Naive thymus-derived CD8-positive, alpha-beta T cell (primary cell): ENCODE measurements at regions not wholly inside any gene's neighbourhood (a gene's known extent, or its start where the extent isn't known, plus 50 kb on each side); places are given as distances from the start of the nearest gene placed in this dataset.
A peak's percentile ranks its signal among the peaks of the same experiment; 100 is the strongest.

Experiments
- ATAC-seq, 2 donors: fragments of 150-1000 bp; cut with Tn5 transposase in 1 of 2; sonication (Bioruptor Pico), chemical (Tn5 transposase) in 1 of 2; 1 replicate in 1 of 2; 2 replicates in 1 of 2; pipeline ENCODE4 v1.10.0; 2021; ENCODE audit warnings: mild to moderate bottlenecking in 2 of 2, moderate library complexity in 2 of 2
- POLR2A ChIA-PET: fragments of 350-600 bp; sonication (Branson Sonifier 250); formaldehyde crosslinking; loops from one replicate; lab custom pipeline; 2021; ENCODE audit warnings: antibody characterized with exemption; lab: Charles Lee
- DNase-seq, 10 donors: peaks; one replicate each; pipeline versions ENCODE4 v3.0.0 to v3.0.0-alpha.2; 2020 to 2022
- H3K27ac Mint-ChIP-seq, 10 donors: one replicate each; pipeline ENCODE4 v1.8.0; 2020 to 2022; ENCODE audit warnings: mild to moderate bottlenecking in 10 of 10, mixed read lengths in 10 of 10, moderate library complexity in 4 of 10, inconsistent platforms in 1 of 10
- H3K27me3 Mint-ChIP-seq, 5 donors: one replicate each; pipeline ENCODE4 v1.8.0; 2021 to 2022; ENCODE audit warnings: mixed read lengths in 5 of 5
- H3K36me3 Mint-ChIP-seq, 3 donors: one replicate each; pipeline ENCODE4 v1.8.0; 2020 to 2022; ENCODE audit warnings: mixed read lengths in 3 of 3, mild to moderate bottlenecking in 2 of 3, inconsistent platforms in 1 of 3
- H3K4me1 Mint-ChIP-seq, 4 donors: one replicate each; pipeline ENCODE4 v1.8.0; 2021 to 2022; ENCODE audit warnings: mixed read lengths in 4 of 4
- H3K4me3 Mint-ChIP-seq, 10 donors: one replicate each; pipeline ENCODE4 v1.8.0; 2020 to 2022; ENCODE audit warnings: mild to moderate bottlenecking in 10 of 10, mixed read lengths in 10 of 10, moderate library complexity in 6 of 10, inconsistent platforms in 1 of 10
- H3K9me3 Mint-ChIP-seq, 9 donors: one replicate each; pipeline ENCODE4 v1.8.0; 2020 to 2022; ENCODE audit warnings: mixed read lengths in 9 of 9, mild to moderate bottlenecking in 3 of 9, inconsistent platforms in 1 of 9, moderate library complexity in 1 of 9

DNA sequence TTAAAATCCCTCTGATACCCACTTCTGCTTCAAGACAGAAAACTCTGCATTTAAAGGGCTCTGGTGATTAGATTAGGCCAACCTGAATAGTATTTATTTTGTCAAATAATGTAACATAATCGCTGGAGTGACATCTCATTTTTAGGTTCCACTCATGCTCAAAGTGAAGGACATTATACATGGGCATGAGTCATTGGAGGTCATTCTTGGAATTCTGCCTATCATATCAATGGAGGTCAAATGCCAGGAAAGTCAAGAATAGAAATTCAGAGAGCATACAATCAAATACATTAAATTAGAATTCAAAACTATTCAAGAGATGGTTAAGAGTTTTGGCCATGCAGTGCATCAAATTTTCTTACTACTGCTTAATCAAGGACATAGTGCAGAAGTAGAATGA is 50.8 kb upstream of the PRSS1 start:
- H3K4me1 Mint-ChIP-seq: peaks cover 7 to 37% (median 34%) of the 10 kb centered on the region in 4 donors

DNA sequence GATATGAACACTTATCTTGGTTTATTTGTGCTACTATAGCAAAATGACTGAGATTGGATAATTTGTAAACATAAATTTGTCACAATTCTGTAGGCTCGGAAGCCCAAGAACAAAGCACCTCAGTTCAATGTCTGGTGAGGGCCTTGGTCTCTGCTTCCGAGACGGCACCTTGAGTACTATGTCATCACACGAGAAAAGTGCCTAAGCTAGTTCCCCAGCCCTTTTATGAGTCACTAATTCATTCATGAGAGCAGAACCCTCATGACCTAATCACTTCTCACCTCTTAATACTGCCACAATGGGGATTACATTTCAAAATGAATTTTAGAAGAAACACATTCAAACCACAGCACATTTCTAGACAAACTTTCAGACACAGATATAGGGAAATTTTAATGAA is 52.0 kb upstream of the PRSS1 start:
- H3K4me1 Mint-ChIP-seq: peaks cover 7 to 37% (median 30%) of the 10 kb centered on the region in 4 donors
- POLR2A ChIA-PET: no interaction called here
- H3K4me3 Mint-ChIP-seq: no peak overlapping the region
- no peaks in the 10 kb centered on the region for H3K9me3 Mint-ChIP-seq
- no peak for ATAC-seq
- no peaks in the 10 kb centered on the region for H3K27me3 Mint-ChIP-seq
- H3K27ac Mint-ChIP-seq: peak overlapping the region in 1 of 10 donors; percentile 55
- DNase-seq: no peak
- peaks cover 0 to 5% (median 0%) of the 10 kb centered on the region in 3 donors for H3K36me3 Mint-ChIP-seq

More for the DNA sequence above, 50.8 kb upstream of the PRSS1 start:
- Mint-ChIP-seq H3K9me3 (no peaks in the 10 kb centered on the region), H3K27ac (no peak overlapping the region), H3K27me3 (no peaks in the 10 kb centered on the region), H3K4me3 (no peak overlapping the region), H3K36me3 (peaks cover 0 to 5% (median 0%) of the 10 kb centered on the region in 3 donors)
- no peak for DNase-seq
- ATAC-seq: no peak
- POLR2A ChIA-PET: no interaction called here

DNA sequence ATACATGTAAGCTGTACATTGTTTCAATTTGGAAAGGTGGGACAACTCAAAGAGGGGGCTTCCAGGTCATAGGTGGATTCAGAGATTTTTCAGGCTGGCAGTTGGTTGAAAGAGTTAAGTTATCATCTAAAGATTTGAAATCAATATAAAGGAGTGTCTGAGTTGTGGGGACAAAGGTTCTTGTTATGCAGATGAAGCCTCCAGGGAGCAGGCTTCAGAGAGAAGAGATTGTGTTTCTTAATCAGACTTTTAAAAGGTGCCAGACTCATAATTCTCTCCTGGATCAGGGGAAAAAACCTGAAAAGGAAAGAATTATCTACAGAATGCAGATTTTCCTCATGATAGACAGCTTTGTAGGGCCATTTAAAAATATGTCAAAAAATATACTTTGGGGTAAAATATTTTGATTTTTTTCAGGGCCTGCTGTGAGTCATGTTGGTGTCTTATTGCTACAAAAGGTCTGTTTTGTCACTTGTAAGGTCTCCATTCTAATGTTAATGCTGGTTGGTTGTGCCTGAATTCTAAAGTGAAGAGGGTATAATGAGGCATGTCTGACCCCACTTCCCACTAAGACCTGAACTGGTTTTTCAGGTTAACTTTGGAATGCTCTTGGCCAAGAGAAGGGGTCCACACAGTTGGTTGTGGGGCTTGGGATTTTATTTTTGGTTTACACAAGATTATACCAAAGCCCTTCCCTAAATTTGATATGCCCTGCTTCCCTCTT is 52.7 kb upstream of the PRSS1 start:
- no peak for ATAC-seq
- H3K27ac Mint-ChIP-seq: peak overlapping the region in 2 of 10 donors; percentile 55 to 57

DNA sequence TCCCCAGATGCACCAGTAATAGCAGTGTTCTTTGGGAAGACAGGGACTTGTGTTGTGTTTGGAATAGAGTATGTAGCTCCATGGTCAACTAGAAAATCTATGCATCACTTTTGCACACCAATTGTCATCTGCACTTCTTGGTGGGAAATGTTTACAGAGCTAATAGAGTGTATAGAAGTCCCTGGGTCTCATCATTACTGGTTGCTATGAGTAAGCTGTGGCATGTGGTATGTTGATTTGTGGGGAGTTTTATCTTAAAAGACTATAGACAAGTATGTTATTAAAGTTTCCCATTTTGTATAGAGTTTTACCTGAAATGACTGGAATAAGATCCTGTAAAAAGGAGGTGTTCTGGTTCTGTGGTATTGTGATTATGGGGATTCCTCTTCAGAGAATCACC is 55.4 kb upstream of the PRSS1 start:
- no peaks in the 10 kb centered on the region for H3K9me3 Mint-ChIP-seq
- peaks cover 0 to 5% (median 0%) of the 10 kb centered on the region in 3 donors for H3K36me3 Mint-ChIP-seq
- H3K27me3 Mint-ChIP-seq: no peaks in the 10 kb centered on the region
- POLR2A ChIA-PET: no interaction called here
- no peak overlapping the region for H3K4me3 Mint-ChIP-seq
- H3K27ac Mint-ChIP-seq: peak overlapping the region in 1 of 10 donors; percentile 7
- H3K4me1 Mint-ChIP-seq: peaks cover 3 to 20% (median 13%) of the 10 kb centered on the region in 4 donors
- ATAC-seq (no peak), DNase-seq (no peak)

More for the DNA sequence above, 52.7 kb upstream of the PRSS1 start:
- POLR2A ChIA-PET: no interaction called here
- Mint-ChIP-seq H3K4me1 (peaks cover 7 to 34% (median 27%) of the 10 kb centered on the region in 4 donors), H3K36me3 (peaks cover 0 to 5% (median 0%) of the 10 kb centered on the region in 3 donors), H3K27me3 (no peaks in the 10 kb centered on the region), H3K4me3 (no peak overlapping the region), H3K9me3 (no peaks in the 10 kb centered on the region)
- no peak for DNase-seq

DNA sequence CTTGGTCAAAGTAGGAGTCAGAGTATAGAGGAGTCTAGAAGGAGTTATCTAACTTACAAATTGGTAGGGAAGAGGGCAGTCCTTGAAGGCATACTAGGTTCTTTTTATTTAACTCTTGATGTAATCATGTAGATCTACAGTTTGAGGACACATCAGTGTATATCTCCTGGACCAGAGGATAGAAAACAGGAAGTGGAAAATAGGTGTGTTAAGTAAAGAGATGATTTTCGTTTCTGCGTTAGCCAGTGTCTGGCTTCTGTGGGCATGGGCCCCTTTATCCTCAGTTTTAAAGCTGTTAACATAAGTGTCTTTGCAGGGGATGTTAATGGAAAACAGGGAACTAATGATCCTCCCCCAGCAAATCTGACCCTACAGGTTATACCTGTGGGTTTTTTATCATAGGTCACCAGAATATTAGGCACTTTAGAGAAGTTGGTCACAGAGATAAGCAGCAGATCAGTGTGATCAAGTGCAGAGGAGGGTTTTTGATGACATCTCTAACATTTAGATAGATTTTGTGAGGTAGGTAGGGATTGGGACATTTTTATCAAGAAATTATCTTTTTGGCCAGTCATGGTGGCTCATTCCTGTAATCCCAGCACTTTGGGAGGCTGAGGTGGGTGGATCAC is 58.6 kb upstream of the PRSS1 start:
- no peaks in the 10 kb centered on the region for H3K27me3 Mint-ChIP-seq
- peak overlapping the region in 7 of 10 donors; percentile 19 to 75 (median 57) for H3K27ac Mint-ChIP-seq
- ATAC-seq: peak in 1 of 2 donors; percentile 25
- no peak overlapping the region for H3K4me3 Mint-ChIP-seq
- POLR2A ChIA-PET: no interaction called here
- H3K36me3 Mint-ChIP-seq: no peaks in the 10 kb centered on the region
- peaks cover 8 to 23% (median 17%) of the 10 kb centered on the region in 4 donors for H3K4me1 Mint-ChIP-seq
- no peak for DNase-seq
- H3K9me3 Mint-ChIP-seq: no peaks in the 10 kb centered on the region

DNA sequence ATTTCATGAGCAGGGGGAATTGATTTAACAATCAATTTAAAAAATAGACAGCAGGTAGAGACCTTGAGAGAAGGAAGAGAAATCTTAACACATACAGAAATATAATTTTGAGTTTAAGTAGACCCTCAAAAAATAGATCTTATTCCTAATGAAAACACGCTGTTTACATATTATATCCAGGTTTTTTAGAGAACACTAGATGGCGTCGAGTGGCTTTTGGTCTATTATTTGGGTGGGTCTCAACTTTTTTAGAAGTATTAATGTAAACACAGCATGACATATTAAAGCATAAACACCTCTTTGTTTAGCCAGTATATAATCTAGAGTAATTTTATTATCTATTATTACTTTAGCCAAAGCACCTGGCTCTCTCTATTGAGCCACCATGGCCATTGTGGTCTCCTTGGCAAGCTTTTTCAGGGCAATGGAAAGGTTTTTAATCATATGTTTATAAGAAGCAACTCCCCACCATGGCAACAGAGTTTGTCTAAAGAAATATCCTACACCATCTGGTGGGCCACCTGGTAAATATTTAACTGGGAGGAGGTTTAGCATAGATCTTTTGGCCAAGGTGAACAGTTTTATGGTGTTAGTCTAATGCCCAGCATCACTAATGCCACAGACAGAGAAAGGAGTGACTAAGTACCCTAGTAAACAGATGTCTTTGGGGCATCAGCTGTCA is 59.7 kb upstream of the PRSS1 start:
- Mint-ChIP-seq H3K27ac (peak overlapping the region in 5 of 10 donors; percentile 13 to 55 (median 25)), H3K4me3 (no peak overlapping the region), H3K27me3 (no peaks in the 10 kb centered on the region), H3K4me1 (peaks cover 11 to 26% (median 23%) of the 10 kb centered on the region in 4 donors), H3K9me3 (no peaks in the 10 kb centered on the region), H3K36me3 (no peaks in the 10 kb centered on the region)
- no peak for ATAC-seq
- POLR2A ChIA-PET: no interaction called here
- no peak for DNase-seq

DNA sequence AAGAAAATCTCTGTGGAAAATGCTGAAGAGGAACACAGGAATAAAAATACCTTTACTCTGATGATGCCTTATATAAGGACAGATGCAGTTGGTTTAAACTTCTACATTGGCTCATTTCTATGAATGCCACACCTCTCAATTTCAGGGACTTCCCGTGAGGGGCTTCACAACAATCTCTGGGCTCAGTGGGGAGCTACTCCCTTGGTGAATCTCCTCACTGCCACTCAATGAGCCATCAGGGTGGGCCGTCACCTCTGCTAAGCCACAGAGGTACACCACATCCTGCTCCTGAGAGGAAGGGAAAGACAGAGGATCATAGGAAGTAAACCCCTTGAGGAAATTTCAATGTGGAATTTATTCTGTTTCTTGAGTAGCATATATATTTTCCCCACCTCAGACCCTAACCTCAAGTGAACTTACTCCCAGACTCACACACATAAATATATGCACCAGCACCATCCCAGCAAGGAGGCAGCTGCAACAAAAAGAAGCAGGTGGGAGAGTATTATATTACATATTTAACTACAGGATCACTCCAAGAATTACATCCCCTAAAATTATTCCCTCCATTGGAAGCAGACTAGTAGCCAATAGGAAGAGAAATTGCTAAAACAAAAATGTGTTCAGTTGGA is 63.3 kb upstream of the PRSS1 start:
- H3K9me3 Mint-ChIP-seq: no peaks in the 10 kb centered on the region
- DNase-seq (peak in 4 of 10 donors; percentile 9 to 18 (median 10)), ATAC-seq (peak; percentile 76 to 86)
- POLR2A ChIA-PET: interaction anchor here (2.5 kb wide), 1 partner anchor 28 kb away, joined by 5 read pairs; no protein-coding TSS in a partner anchor
- peak overlapping the region; percentile 40 to 89 (median 84) for H3K27ac Mint-ChIP-seq
- no peaks in the 10 kb centered on the region for H3K36me3 Mint-ChIP-seq
- no peaks in the 10 kb centered on the region for H3K27me3 Mint-ChIP-seq
- H3K4me3 Mint-ChIP-seq: peak overlapping the region in 5 of 10 donors; percentile 16 to 42 (median 22)
- peaks cover 13 to 40% (median 29%) of the 10 kb centered on the region in 4 donors for H3K4me1 Mint-ChIP-seq

DNA sequence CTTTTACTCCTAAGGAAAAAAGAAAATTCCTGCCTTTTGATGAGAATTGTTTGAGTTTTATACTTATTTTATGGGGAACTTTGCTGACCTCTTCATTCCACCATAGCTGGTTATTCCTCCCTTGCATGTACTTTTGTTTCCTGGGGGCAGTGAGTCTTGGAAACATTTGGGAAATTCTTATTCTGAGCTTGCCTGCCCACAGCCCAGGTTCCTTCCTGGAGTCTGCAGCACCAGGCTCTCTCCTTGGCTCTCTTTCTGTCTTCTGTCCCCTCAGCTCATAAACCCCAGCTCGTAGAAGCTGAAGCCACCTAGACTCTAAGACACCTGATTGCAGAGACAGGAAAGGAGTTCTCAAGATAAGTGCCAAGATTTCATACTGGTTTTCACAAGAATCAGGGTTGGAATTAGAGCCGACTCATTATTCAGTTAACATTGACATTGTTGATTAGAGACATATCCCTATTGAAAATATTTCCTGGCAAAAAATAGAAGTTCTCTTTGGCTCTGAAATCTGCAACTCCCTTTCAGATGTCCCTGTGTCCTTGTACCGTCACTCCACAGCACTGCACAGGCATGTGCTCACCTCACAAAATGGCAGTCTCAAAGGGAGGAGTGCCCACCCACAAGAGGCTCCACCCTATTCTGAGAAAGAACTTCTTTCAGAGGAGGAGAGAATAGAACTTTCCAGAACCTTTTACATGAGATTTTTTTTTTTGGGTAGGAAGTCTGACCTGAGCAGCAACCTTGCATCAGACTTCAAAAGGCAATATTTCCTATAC is 67.8 kb upstream of the PRSS1 start:
- Mint-ChIP-seq H3K4me3 (peak overlapping the region in 1 of 10 donors; percentile 39), H3K36me3 (no peaks in the 10 kb centered on the region), H3K4me1 (peaks cover 5 to 29% (median 20%) of the 10 kb centered on the region in 4 donors), H3K9me3 (peaks cover 0 to 6% (median 0%) of the 10 kb centered on the region in 9 donors), H3K27me3 (no peaks in the 10 kb centered on the region), H3K27ac (peak overlapping the region in 3 of 10 donors; percentile 19 to 48 (median 37))
- ATAC-seq: no peak
- POLR2A ChIA-PET: no interaction called here
- DNase-seq: no peak

DNA sequence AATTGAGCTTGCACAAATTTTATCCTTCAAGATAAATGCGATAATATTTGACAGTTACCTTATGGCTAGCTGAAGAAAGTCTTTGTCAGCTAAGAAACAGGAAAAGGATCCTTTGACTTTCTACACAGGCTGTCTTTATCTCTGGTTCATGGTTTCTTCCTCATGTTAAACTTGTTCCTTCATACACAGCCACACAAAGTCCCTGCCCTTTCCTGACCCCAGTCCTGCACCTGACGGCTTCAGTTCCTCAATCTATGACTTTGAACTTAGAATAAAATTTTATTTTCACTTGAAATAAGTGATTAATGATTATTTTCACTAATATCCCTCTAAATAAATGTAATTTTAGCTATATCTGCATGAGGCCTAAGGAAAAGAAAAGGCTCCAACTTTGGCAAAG is 77.8 kb upstream of the PRSS1 start:
- Mint-ChIP-seq H3K27ac (peak overlapping the region in 7 of 10 donors; percentile 44 to 89 (median 77)), H3K36me3 (no peaks in the 10 kb centered on the region), H3K9me3 (no peaks in the 10 kb centered on the region), H3K27me3 (no peaks in the 10 kb centered on the region), H3K4me1 (peaks cover 9 to 32% (median 32%) of the 10 kb centered on the region in 4 donors), H3K4me3 (peak overlapping the region in 4 of 10 donors; percentile 7 to 65 (median 38))
- POLR2A ChIA-PET: interaction anchor here (1.2 to 1.8 kb wide), 2 partner anchors 113 to 137 kb away, joined by 4 to 7 read pairs; no protein-coding TSS in a partner anchor
- ATAC-seq (no peak), DNase-seq (no peak)

DNA sequence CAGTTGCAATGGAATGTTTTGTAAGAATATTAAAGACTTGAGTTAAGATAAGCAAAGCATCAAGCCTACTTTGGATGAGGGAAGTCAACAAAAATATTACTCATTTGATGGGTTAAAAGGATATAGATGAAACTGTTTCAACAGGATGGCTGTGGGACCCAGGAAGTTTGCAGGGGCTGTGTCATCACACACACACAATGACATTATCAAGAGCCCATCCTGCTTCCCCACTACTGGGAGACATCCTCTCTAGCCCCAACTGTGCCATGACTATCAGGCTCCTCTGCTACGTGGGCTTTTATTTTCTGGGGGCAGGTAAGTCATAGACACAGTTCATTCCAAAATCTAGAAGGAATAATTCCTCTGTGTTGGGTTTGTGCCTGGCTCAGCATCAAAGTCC is 78.8 kb upstream of the PRSS1 start:
- ATAC-seq: peak; percentile 39 to 62
- peak overlapping the region in 9 of 10 donors; percentile 30 to 65 (median 50) for H3K4me3 Mint-ChIP-seq
- DNase-seq: peak in 1 of 10 donors; percentile 4
- no peaks in the 10 kb centered on the region for H3K9me3 Mint-ChIP-seq
- POLR2A ChIA-PET: interaction anchor here (1.0 to 1.8 kb wide), 4 partner anchors 44 to 138 kb away, joined by 3 to 7 read pairs (median 4); no protein-coding TSS in a partner anchor
- H3K4me1 Mint-ChIP-seq: peaks cover 9 to 32% (median 32%) of the 10 kb centered on the region in 4 donors
- H3K27me3 Mint-ChIP-seq: no peaks in the 10 kb centered on the region
- H3K27ac Mint-ChIP-seq: peak overlapping the region in 9 of 10 donors; percentile 46 to 90 (median 84)
- no peaks in the 10 kb centered on the region for H3K36me3 Mint-ChIP-seq

DNA sequence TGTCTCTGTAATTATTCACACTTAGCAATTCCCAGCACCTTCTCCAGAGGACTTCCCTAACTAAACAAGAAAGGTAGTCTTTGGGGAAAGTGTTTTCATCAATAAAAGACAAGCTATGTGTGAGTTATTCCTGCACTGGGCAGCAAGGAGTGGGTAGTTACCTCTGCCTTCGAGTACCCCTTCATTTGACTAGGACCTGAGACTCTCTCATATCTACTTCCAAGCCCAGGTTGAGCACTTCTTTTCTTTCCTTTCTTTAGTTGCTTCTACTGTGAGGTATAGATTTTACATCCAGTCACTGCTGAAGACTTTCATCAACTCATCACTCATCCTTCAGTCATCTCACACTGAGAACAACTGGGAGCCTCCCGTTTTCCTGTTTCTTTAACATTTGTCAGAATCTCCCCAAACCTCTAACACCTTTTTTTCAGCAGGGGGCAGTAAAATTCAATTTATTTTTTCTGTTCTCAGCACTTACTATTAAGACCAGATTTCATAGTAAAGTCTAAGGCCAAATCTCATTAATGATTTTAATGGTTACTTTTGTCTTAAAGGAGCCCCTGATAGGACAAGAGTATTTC is 80.1 kb upstream of the PRSS1 start:
- peak in 3 of 10 donors; percentile 43 to 58 (median 45) for DNase-seq
- Mint-ChIP-seq H3K9me3 (no peaks in the 10 kb centered on the region), H3K4me1 (peaks cover 9 to 32% (median 32%) of the 10 kb centered on the region in 4 donors), H3K27ac (peak overlapping the region in 9 of 10 donors; percentile 21 to 90 (median 65)), H3K36me3 (no peaks in the 10 kb centered on the region), H3K27me3 (no peaks in the 10 kb centered on the region), H3K4me3 (peak overlapping the region in 6 of 10 donors; percentile 0 to 67 (median 46))
- POLR2A ChIA-PET: no interaction called here
- ATAC-seq: peak in 1 of 2 donors; percentile 71
